ENCODE measurements at regions not wholly inside any gene's neighbourhood (a gene's known extent, or its start where the extent isn't known, plus 50 kb on each side); places are given as distances from the start of the nearest gene placed in this dataset.

GRCh38 chr13:59522652-59523051, 641.1 kb downstream of the DIAPH3 start:
- TF ChIP-seq POLR2A (IDR thresholded peaks at IDR 0.05) (no peak), CTCF (IDR thresholded peaks at IDR 0.05) (no peak), POLR2AphosphoS5 (IDR thresholded peaks at IDR 0.05) (no peak), EP300 (IDR thresholded peaks at IDR 0.05) (no peak)

All from sigmoid colon (tissue), 4 donors.